NCI-H2196 treated with DMSO at 0.1 percent for 48 hours (cell line): ENCODE measurements at regions not wholly inside any gene's neighbourhood (a gene's known extent, or its start where the extent isn't known, plus 50 kb on each side); places are given as distances from the start of the nearest gene placed in this dataset.
"Not testable (repeated sequence)": the region's sequence is repeated elsewhere in the genome, so short reads cannot be mapped to it uniquely, and the experiment has no call there.

ENCODE experiments used
- DNase-seq: peaks from one replicate; lab custom pipeline; 2025; ENCODE audit not compliant: unreplicated experiment; lab: John Stamatoyannopoulos, UW

GRCh38 chr2:231644426-231644825, 51.8 kb downstream of the TEX44 start:
- DNase-seq = no peak

- no peak for DNase-seq
Measured at GRCh38 chr2:231646476-231646875, 53.8 kb downstream of the TEX44 start.

- peak; percentile 69 for DNase-seq
Measured at GRCh38 chr2:231648579-231649174, 56.0 kb downstream of the TEX44 start.

GRCh38 chr2:231651561-231651960, 56.8 kb upstream of the PTMA start:
- not testable (repeated sequence) for DNase-seq

GRCh38 chr2:231655488-231655887, 52.8 kb upstream of the PTMA start:
- no peak for DNase-seq

GRCh38 chr2:231655894-231656293, 52.4 kb upstream of the PTMA start:
- no peak for DNase-seq
